Lung microvascular endothelial cell (primary cell): ENCODE measurements at regions not wholly inside any gene's neighbourhood (a gene's known extent, or its start where the extent isn't known, plus 50 kb on each side); places are given as distances from the start of the nearest gene placed in this dataset.

Experiments used
- DNase-seq, 2 donors: peaks; one replicate each; pipeline versions ENCODE4 v3.0.0 to v3.0.0-alpha.2; 2010; ENCODE audit warnings: low read depth in 2 of 2

- no peak for DNase-seq
These were observed 185.1 kb upstream of the DMAC1 start for GRCh38 chr9:7984692-7985091.

GRCh38 chr9:7984203-7984602, 184.6 kb upstream of the DMAC1 start:
- DNase-seq, result no peak

- DNase-seq, result no peak
These were observed 183.9 kb upstream of the DMAC1 start for GRCh38 chr9:7983490-7983889.

GRCh38 chr9:7982907-7983306, 183.3 kb upstream of the DMAC1 start:
- no peak for DNase-seq

- DNase-seq, result no peak
These were observed 181.2 kb upstream of the DMAC1 start for GRCh38 chr9:7980691-7981289.

- no peak for DNase-seq
These were observed 180.5 kb upstream of the DMAC1 start for GRCh38 chr9:7980041-7980440.

- no peak for DNase-seq
These were observed 180.0 kb upstream of the DMAC1 start for GRCh38 chr9:7979611-7980010.

GRCh38 chr9:7977586-7977985, 178.0 kb upstream of the DMAC1 start:
- DNase-seq, result no peak

- DNase-seq, result no peak
These were observed 177.3 kb upstream of the DMAC1 start for GRCh38 chr9:7976856-7977255.

- DNase-seq, result no peak
These were observed 176.7 kb upstream of the DMAC1 start for GRCh38 chr9:7976167-7976755.

GRCh38 chr9:7975336-7975735, 175.8 kb upstream of the DMAC1 start:
- DNase-seq, result no peak

- DNase-seq, result no peak
These were observed 174.9 kb upstream of the DMAC1 start for GRCh38 chr9:7974335-7974960.

- DNase-seq, result no peak
These were observed 173.5 kb upstream of the DMAC1 start for GRCh38 chr9:7973123-7973522.

- no peak for DNase-seq
These were observed 171.2 kb upstream of the DMAC1 start for GRCh38 chr9:7970681-7971330.

- no peak for DNase-seq
These were observed 169.1 kb upstream of the DMAC1 start for GRCh38 chr9:7968687-7969086.

- DNase-seq, result no peak
These were observed 168.3 kb upstream of the DMAC1 start for GRCh38 chr9:7967851-7968250.

GRCh38 chr9:7967093-7967827, 167.7 kb upstream of the DMAC1 start:
- no peak for DNase-seq

GRCh38 chr9:7965063-7965462, 165.5 kb upstream of the DMAC1 start:
- no peak for DNase-seq

- no peak for DNase-seq
These were observed 163.4 kb upstream of the DMAC1 start for GRCh38 chr9:7963026-7963425.

GRCh38 chr9:7961076-7961475, 161.5 kb upstream of the DMAC1 start:
- DNase-seq, result no peak

GRCh38 chr9:7960320-7961050, 160.9 kb upstream of the DMAC1 start:
- no peak for DNase-seq
